HG03095 (cell line): ENCODE measurements at regions not wholly inside any gene's neighbourhood (a gene's known extent, or its start where the extent isn't known, plus 50 kb on each side); places are given as distances from the start of the nearest gene placed in this dataset.
"Not testable (repeated sequence)": the region's sequence is repeated elsewhere in the genome, so short reads cannot be mapped to it uniquely, and the experiment has no call there.

Experiments used
- ATAC-seq: cut with Tn5 transposase; IDR thresholded peaks from one replicate; pipeline ENCODE4 v1.9.1; 2021; ENCODE audit warnings: moderate library complexity; ENCODE audit not compliant: unreplicated experiment

DNA sequence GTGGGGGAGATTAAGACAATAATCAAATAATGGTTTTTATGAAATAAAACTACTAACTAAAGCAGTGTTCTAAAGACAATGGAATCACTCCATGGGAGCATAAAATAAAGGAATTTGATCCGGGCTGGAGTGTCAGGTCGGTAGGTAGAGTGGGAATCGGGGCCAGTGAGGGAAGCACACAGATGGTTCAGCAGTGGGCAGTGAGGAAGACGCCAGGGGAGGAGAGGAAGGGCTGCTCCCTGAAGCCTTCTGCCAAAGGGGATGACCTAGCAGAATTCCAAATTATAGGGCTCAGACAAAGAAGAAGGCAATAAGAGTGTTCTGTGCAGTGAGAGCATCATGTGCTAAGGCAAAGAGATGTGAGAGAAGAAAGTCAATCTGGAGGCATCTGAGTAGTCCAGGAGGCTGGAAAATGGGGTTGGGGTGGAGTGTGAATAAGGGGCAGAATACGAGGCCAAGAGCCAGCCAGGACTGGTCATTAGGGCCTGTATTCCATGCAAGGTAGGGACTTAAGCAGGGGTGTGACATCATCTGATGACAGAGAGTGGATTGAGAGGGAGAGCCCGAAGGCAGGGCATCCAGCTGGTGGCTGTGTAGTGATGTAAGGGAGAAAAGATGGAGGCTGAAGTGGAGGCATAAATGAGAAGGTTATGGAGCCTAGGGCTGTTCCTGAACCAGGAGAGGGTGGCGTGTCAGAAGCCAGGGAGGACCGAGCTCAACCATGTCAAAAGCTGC is 137.6 kb downstream of the COPRS start:
- no peak for ATAC-seq

DNA sequence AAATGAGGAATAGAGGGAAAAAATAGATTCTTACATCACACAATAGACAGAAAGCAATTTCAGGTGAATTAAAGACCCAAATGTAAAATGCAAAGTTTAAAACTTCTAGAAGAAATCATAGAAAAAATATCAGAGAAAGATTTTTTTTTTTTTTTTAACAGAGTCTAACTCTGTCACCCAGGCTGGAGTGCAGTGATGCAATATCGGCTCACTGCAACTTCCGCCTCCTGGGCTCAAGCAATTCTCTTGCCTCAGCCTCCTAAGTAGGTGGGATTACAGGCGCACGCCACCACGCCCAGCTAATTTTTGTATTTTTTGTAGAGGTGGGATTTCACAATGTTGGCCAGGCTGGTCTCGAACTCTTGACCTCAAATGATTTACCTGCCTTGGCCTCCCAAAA is 141.8 kb downstream of the COPRS start:
- not testable (repeated sequence) for ATAC-seq

DNA sequence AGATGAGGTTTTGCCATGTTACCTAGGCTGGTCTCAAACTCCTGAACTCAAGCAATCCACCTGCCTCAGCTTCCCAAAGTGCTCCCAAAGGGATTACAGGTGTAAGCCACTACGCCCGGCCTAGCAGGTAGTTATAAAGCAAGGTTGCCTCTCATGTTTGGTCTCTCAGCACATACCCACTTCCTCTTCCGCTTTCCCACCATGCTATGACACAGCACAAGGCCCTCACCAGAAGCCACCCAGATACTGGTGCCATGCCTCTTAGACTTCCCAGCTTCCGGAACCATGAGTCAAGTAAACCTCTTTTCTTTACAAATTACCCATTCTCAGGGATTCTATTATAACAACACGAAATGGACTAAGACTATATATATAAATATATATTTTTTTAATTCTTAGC is 143.6 kb downstream of the COPRS start:
- ATAC-seq, result no peak

DNA sequence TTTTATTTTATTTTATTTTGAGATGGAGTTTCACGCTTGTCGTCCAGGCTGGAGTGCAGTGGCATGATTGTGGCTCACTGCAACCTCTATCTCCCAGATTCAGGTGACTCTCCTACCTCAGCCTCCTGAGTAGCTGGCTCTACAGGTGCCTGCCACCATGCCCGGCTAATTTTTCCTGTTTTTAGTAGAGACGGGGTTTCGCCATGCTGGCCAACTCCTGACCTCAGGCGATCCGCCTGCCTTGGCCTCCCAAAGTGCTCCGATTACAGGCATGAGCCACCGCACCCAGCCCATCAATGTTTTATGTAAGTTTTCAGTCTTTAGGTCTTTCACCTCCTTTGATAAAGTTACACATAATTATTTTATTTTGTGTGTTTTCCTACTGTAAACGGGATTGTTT is 154.6 kb downstream of the COPRS start:
- no peak for ATAC-seq

DNA sequence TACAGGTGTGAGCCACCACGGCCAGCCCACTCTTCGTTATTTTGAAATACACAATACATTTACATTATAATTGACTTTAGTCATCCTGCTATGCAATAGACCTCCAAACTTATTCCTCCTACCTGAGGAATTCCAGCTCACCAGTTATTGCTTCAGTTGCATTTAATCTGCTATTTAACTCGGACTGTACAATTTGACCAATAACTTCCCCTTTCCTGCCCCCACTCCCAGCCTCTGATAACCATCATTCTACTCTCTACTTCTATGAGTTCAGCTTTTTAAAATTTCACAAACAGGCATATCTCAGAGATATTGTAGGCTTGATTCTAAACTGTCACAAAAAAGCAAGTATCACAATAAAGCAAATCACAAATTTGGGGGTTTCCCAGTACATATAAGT is 157.0 kb downstream of the COPRS start:
- ATAC-seq, result no peak

DNA sequence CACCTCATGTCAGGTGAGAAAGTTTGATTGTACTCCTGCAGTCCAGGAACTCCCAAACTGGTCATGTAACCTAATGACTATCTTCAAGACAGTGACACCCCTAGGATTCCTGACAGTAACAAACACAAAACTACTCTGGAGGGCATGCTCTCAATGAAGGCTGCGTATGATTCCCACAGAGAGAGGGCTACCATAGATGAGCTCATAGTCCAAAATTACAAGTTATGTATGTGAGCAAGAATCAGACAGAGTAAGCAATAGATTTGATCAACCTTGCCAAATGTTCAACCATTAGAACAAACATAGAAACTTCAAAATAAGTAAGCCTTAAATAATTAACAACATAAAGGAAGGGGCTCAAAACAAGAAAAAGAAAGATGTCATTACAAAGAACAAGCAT is 158.1 kb downstream of the COPRS start:
- no peak for ATAC-seq

DNA sequence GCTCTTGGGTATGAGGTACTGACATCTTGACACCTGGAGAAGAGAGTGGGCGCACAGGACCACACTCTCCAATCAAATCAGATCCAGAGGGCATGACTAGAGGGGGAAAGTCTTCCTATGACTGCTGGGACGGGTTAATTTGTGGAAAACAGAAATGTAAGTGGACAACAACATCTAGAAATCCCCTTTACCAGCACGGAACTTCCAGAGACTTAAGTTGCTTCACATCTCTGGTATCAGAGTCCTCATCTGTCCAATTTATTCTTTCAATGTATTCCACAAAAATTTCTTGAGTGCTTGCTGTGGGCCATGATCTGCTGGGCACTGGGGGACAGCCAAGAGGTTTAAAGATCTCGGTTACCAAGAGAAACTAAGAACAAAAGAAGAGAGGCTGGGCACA is 159.2 kb downstream of the COPRS start:
- no peak for ATAC-seq

DNA sequence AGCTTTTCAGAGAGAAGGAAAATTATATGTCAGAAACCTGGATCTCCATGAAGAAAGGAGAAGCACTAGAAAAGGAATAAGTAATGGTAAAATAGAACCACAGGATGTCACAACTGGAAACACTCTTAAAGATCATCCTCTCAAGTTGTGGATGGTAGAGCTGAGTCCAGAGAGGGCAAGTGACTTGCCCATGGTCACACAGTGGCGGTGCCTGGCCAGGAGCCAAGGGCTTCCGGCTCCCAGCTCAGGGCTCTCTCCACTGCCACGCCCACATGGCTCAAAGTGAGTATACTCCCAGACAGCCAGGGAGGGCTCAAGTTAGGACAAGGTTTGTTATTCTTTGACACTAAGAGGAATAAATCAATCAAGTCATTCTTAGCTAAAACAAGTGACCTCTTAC is 159.8 kb downstream of the COPRS start:
- no peak for ATAC-seq

DNA sequence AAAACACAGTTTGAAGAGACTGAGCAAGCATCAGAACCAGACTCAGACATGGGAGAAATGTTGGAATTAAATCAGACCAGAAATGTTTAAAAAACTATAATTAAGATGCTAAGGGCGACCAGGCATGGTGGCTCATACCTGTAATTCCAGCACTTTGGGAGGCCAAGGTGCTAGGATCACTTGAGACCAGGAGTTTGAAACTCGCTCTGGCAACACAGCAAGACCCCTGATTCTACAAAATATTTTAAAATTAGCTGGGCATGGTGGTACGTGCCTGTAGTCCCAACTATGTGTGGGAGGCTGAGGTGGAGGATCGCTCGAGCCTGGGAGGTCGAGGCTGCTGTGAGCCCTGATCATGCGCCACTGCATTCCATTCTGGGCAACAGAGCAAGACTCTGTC is 160.3 kb downstream of the COPRS start:
- ATAC-seq, result no peak

DNA sequence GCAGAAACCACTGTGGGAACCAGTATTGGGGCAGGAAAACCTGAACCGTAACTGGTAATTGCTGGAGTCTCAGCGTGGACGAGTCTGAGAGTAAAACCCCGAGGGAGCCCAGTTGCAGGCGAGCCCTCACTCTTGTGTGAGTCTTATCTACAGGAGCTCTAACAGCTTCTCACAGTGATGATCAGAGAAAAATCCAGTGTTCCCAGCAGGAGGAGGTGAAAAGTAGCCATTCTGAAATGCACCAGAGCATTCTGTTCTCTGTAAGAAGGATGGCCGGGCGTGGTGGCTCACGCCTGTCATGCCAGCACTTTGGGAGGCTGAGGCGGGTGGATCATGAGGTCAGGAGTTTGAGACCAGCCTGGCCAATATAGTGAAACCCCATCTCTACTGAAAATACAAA is 161.2 kb downstream of the COPRS start:
- ATAC-seq, result no peak

DNA sequence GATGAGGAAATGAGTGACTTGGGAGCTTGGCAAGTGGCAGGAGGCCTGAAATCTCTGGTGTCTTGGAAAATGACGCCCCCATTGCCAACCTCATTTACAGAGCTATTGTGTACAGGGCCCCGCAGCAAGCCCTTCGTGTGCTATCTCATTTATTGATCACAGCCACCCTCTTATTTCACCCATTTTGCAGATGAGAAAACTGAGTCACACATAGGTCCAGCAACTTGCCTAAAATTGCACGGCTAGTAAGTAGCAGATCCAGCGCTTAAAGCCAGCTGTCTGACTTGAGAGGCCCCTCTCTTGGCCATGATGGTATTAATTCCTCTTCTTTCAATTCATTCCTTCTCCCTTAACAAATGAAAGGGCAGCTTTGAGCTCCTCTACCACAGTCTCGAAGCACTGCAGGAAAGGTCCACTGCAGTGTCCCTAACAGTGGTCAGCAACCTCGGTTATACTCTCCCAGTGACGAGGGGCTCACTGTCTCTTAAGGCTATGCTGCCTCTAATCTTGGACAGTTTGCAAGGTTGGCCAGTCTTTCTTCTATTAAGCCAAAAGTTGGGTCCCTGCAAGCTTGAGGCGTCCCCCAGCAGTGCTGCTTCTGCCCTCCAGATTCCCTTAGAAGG is 162.2 kb downstream of the COPRS start:
- ATAC-seq, result no peak

DNA sequence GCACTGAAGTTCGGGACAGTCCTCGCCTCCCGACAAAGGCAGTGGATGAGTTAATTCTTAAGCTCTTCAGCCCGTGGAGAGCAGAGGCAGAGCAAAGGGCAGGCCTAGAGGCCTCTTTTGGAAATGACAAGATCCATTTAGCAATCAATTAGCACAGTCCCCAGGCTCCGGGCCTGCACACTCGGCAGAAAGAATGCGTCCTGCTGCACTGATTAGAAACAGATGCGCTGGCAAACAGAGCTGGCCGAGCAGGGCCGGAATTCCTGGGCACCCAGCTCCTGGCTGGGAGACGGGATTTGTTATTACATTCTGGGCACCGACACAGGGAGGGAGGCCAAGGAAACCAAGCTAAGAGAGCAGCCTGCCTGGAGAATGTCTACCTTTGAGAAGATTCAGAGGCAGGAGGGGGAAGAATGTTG is 162.9 kb downstream of the COPRS start:
- ATAC-seq, result no peak

DNA sequence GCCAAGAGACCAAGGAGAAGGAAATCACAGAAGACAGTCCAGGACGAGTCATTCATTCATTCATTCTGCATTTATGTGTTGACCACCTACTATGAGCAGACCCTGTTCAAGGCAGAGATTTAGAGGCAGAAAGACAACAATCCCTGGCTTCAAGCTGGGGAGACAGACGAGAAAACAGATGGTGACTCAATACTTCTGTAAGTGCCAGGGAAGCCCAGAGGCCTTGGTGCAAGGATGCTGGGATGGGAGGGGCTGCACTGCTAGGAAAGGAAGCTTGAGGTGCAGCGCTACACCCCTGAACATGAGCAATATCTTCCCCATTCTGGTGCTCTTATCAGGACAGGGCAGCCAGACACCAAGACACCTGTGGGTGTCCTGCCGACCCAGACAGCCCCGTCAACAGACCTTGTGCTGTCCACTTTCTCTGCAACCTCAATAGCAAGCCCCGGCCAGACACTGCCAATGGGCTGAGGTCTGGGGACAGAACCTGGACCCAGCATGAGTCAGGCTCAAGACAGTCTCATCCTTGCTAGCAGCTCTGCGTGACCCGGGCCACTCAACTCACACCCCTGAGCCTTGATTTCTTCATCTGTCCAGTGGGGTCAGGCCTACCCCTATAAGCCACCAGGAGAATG is 163.5 kb downstream of the COPRS start:
- no peak for ATAC-seq

DNA sequence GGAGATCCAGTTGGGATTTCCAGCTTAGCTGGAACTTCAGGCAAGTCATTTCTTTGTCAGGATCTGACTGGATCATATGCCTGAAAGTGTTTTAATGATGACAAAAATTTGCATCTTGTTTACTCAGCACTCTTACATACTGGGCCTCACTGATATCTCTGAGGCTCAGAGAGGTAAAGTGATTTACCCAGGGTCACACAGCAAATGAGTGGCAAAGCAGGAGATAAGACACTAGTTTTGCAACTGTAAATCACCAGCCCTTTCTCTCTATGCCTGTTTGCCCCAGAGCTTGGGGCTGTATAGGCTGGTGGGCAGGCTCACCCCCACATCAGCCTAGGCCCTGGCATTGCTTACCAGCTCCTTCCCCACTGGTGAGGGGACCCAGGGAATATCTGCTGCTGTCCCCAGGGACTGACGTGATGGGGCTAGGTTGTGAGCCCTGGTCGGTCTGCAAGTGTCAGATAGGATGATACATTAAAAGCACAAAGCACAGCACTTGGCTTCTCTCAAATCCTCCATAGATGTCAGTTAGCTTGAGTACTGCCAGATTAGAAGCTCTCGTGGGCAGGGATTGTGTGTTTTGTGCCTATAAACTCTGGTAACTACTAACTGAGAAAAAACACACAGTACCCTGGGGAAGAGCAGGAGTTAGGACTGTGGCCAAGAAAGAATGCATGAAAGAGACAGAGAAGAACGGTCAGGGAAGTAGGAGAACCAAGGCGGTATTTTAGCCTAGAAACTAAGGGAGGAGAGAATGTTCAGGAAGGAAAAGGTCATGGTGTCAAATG is 165.4 kb downstream of the COPRS start:
- no peak for ATAC-seq

DNA sequence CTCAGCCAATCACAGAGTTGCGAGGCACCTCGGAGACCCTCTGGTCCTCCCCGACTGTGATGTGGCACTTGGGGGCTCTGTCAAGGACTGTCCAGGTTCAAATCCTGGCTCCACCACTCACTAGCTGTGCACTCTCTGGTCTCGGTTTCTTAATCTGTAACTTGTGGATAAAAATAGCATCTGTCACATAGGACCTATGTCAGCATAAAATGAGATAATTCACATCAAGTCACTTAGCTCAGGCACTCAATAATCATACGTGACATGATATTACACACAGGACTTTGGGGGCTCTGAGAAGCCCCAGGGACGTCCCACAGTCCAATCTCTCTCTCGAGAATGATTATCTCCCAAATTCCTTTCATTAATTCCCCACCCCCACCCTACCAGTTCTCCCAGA is 166.4 kb downstream of the COPRS start:
- ATAC-seq, result no peak

DNA sequence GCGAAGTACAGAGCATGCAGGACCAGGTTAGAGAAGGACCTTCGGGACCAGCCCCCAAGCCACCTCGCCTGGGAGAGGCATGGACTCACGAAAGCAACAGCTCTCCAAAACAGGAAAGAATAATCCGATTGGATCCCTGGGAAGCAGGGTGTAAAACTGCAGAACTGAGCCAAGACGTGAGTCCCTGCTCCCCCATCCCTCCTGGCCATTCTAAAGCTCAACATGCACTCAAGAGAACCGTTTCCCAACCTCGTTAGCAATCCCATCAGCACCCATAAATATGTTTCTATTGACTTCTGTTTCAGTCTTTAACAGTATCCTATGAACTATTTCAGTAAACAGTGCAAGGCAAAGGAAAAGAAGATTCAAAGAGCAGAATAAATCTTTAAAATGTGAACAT is 167.0 kb downstream of the COPRS start:
- ATAC-seq, result no peak

DNA sequence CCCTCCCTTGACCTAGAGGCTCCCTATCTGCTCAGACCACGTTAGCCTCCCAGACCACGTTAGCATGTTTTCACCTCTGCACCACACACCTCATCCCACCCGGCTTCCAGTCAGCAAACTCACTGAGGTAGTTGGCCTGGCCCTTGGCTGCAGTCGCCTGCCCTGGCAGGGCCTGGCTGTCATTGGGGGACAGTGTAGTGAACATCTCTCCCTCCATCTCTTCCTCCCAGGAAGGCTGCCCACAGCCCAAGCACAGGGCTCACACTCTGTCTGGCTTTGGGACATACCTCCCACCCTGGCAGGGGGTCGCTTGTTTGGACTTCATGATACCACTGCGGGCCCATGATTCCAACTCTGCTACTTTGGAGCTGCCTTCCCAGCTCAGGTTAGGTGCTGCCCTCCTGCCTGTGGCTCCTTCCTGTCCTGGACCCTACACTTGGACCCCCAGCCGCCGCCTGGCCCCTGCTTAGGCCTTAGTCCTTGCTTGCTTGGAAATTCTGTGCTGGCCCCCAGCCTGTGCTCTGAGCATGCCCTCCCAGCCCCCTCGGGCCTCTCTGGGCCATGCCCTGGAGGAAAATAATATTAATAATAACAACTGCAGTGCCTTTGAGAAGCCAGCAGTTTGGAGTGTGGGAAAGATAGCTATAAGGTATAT is 167.7 kb downstream of the COPRS start:
- ATAC-seq, result no peak

DNA sequence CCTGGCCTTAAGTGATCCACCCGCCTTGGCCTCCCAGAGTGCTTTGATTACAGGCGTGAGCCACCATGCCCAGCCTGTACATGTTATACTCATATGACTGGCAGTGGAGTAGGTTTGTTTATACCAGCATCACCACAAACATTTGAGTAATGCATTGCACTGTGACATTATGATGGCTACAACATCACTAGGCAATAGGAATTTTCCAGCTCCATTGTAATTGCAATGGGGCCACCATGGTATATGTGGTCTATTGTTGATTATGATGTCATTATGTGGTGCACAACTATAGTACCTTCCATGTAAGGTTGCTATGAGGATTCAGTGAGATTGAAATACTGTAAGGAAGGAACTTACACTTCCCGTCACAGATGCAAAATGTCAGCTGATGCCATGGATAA is 168.9 kb downstream of the COPRS start:
- ATAC-seq, result no peak

DNA sequence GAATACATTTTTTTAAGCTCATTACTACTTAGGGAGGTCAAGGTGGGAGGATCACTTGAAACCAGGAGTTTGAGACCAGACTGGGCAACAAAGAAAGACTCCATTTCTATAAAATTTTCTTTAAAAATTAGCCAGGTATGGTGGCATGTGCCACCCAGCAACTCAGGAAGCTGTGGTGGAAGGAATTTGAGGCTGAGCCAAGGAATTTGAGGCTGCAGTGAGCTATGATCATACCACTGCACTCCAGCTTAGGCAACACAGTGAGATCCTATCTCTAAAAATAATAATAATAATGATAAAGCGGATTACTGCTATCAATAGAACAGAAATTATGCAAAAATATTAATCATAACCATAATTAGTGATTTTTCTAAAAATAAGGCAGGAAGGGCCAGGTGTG is 170.3 kb downstream of the COPRS start:
- no peak for ATAC-seq

DNA sequence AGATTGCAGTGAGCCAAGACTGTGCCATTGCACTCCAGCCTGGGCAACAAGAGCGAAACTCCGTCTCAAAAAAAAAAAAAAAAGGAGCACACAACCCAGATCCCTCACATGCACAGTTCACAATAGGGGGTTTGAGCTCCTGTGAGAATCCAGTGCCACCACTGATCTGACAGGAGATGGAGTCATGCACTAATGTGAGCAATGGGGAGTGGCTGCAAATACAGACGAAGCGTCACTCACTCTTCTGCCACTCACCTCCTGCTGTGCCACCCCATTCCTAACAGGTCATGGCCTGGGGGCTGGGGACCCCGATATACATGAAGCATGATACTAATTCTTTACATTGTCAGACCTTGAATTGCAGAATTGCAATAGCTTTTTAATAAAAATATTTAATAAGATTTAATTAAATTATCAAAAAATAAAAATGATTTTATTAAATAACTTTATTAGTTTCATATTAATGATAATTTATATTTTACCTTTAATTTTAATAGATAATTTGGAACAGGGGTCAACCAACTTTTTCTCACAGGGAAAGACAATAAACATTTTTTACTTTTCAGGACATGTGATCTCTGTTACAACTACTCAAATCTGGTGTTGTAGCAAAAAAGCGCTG is 171.4 kb downstream of the COPRS start:
- ATAC-seq, result no peak

DNA sequence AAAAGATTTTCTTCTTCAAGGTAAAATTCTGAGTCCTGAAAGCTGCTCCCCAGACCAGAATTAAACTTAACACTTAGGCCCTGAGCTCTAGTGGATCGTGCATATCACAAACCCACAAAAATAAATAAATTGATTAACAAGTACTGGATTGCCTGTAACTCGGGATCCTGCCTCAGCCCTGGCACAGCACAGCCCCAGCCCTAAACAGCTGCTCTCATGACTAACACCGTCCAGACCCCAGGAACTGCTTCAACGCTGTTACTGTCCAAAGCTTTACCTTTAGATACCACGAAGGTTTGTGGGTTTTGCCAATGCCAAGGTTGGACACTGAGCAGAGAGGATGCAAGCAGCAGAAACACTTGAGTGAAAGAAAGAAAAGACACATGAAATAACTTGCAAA is 172.5 kb downstream of the COPRS start:
- no peak for ATAC-seq
